NCI-H1417 (cell line): ENCODE measurements at regions not wholly inside any gene's neighbourhood (a gene's known extent, or its start where the extent isn't known, plus 50 kb on each side); places are given as distances from the start of the nearest gene placed in this dataset.

Experiments used
- DNase-seq, 3 experiments: peaks; one replicate each; lab custom pipeline; 2025; lab: John Stamatoyannopoulos, UW

GRCh38 chrX:69278031-69278687 is 112.9 kb upstream of the PJA1 start:
- no peak for DNase-seq

GRCh38 chrX:69277369-69277990 is 112.2 kb upstream of the PJA1 start:
- DNase-seq: no peak

- no peak for DNase-seq
Observed at GRCh38 chrX:69268611-69269010, 103.4 kb upstream of the PJA1 start.

GRCh38 chrX:69264158-69264581 is 98.9 kb upstream of the PJA1 start:
- no peak for DNase-seq

- DNase-seq: no peak
Observed at GRCh38 chrX:69263251-69263820, 98.1 kb upstream of the PJA1 start.

- no peak for DNase-seq
Observed at GRCh38 chrX:69262036-69262936, 97.0 kb upstream of the PJA1 start.

- DNase-seq: no peak
Observed at GRCh38 chrX:69260169-69260568, 94.9 kb upstream of the PJA1 start.

GRCh38 chrX:69258893-69259292 is 93.6 kb upstream of the PJA1 start:
- no peak for DNase-seq

GRCh38 chrX:69257499-69258127 is 92.4 kb upstream of the PJA1 start:
- DNase-seq: no peak

GRCh38 chrX:69256291-69256565 is 91.0 kb upstream of the PJA1 start:
- DNase-seq: no peak

GRCh38 chrX:69255441-69256290 is 90.4 kb upstream of the PJA1 start:
- DNase-seq: no peak

- DNase-seq: no peak
Observed at GRCh38 chrX:69253821-69254220, 88.6 kb upstream of the PJA1 start.

- DNase-seq: no peak
Observed at GRCh38 chrX:69243276-69243675, 78.0 kb upstream of the PJA1 start.

GRCh38 chrX:69238887-69239231 is 73.6 kb upstream of the PJA1 start:
- no peak for DNase-seq

GRCh38 chrX:69238114-69238886 is 73.0 kb upstream of the PJA1 start:
- peak in 2 of 3 experiments; percentile 53 to 83 for DNase-seq

- no peak for DNase-seq
Observed at GRCh38 chrX:69237236-69237635, 72.0 kb upstream of the PJA1 start.

- no peak for DNase-seq
Observed at GRCh38 chrX:69236641-69237040, 71.4 kb upstream of the PJA1 start.

GRCh38 chrX:69234624-69235023 is 69.4 kb upstream of the PJA1 start:
- no peak for DNase-seq

GRCh38 chrX:69232945-69233344 is 67.7 kb upstream of the PJA1 start:
- peak in 1 of 3 experiments; percentile 23 for DNase-seq

GRCh38 chrX:69231903-69232302 is 66.7 kb upstream of the PJA1 start:
- DNase-seq: no peak

GRCh38 chrX:69229436-69229835 is 64.2 kb upstream of the PJA1 start:
- no peak for DNase-seq
